Central memory CD8-positive, alpha-beta T cell (primary cell): ENCODE measurements at regions not wholly inside any gene's neighbourhood (a gene's known extent, or its start where the extent isn't known, plus 50 kb on each side); places are given as distances from the start of the nearest gene placed in this dataset.

Experiments used
- ATAC-seq: fragments of 150-1000 bp; cut with Tn5 transposase; replicated peaks from 2 replicates; pipeline ENCODE4 v1.10.0; 2022; ENCODE audit warnings: mild to moderate bottlenecking, moderate FRiP score, moderate number of reproducible peaks; ENCODE audit not compliant: poor library complexity, severe bottlenecking; ENCODE audit errors: extremely low read depth
- DNase-seq, 2 donors: peaks; one replicate each; pipeline ENCODE4 v3.0.0; 2021; ENCODE audit warnings: low spot score in 2 of 2
- H3K27ac Mint-ChIP-seq: one replicate; pipeline ENCODE4 v1.8.0; 2022; ENCODE audit warnings: low read depth, mild to moderate bottlenecking, moderate library complexity, mixed read lengths
- H3K27me3 Mint-ChIP-seq: one replicate; pipeline ENCODE4 v1.8.0; 2022; ENCODE audit warnings: mixed read lengths
- H3K36me3 Mint-ChIP-seq: one replicate; pipeline ENCODE4 v1.8.0; 2022; ENCODE audit warnings: mild to moderate bottlenecking, moderate library complexity, mixed read lengths; ENCODE audit not compliant: insufficient read depth
- H3K4me1 Mint-ChIP-seq: one replicate; pipeline ENCODE4 v1.8.0; 2022; ENCODE audit warnings: mixed read lengths
- H3K4me3 Mint-ChIP-seq: one replicate; pipeline ENCODE4 v1.8.0; 2022; ENCODE audit warnings: mild to moderate bottlenecking, moderate library complexity, mixed read lengths
- H3K9me3 Mint-ChIP-seq: one replicate; pipeline ENCODE4 v1.8.0; 2022; ENCODE audit warnings: mixed read lengths

DNA sequence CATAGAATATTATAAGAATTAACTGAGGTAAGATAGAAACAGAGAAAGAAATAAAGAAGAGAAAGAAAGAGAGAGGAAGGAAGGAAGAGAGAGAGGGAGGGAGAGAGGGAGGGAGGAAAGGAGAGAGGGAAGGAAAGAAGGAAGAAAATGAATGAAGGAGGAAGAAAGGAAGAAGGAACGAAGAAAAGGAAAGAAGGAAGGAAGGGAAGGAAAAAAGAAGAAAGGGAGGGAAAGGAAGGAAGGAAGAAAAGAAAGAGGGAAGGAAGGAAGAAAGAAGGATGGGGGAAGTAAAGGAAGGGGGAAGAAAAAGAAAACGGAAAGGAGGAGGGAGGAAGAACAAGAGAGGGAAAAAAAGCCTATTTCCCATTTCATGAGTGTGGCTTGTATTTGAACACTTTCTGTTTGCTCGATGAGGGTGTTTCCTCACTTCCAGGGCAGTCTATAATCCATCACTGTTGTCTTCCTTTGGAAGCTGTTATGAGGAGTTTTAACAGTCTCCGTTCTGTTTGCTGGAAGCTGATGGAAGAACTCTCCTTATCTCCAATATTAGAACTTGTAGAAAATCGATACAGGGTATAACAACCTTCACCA is 402.4 kb downstream of the TMEM114 start:
- Mint-ChIP-seq H3K36me3 (no peaks in the 10 kb centered on the region), H3K27me3 (no peaks in the 10 kb centered on the region), H3K9me3 (peaks cover 11% of the 10 kb centered on the region), H3K4me1 (no peaks in the 10 kb centered on the region), H3K27ac (no peak overlapping the region), H3K4me3 (no peak overlapping the region)
- no peak for ATAC-seq
- no peak for DNase-seq

DNA sequence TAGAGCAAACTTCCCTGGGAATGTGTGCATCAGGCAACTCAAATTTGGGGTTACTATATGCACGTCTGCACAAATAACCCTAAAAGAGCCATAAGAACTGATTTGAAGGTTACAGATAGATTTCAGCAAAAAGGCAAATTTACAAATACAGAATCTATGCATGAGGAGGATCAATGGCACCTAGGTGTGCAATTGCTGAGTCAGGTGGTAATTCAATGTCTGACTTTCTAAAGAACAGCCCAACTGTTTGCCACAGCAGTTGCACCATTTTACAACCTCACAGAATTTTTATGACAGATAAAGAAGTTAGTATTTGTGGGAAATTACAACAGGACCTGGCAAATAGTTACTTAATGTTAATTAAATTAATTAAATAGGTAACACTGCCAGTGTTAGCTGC is 405.5 kb downstream of the TMEM114 start:
- peaks cover 12% of the 10 kb centered on the region for H3K9me3 Mint-ChIP-seq
- peaks cover 2% of the 10 kb centered on the region for H3K36me3 Mint-ChIP-seq
- no peaks in the 10 kb centered on the region for H3K27me3 Mint-ChIP-seq
- ATAC-seq (no peak), DNase-seq (no peak)
- no peak overlapping the region for H3K27ac Mint-ChIP-seq
- H3K4me1 Mint-ChIP-seq: no peaks in the 10 kb centered on the region
- H3K4me3 Mint-ChIP-seq: no peak overlapping the region

DNA sequence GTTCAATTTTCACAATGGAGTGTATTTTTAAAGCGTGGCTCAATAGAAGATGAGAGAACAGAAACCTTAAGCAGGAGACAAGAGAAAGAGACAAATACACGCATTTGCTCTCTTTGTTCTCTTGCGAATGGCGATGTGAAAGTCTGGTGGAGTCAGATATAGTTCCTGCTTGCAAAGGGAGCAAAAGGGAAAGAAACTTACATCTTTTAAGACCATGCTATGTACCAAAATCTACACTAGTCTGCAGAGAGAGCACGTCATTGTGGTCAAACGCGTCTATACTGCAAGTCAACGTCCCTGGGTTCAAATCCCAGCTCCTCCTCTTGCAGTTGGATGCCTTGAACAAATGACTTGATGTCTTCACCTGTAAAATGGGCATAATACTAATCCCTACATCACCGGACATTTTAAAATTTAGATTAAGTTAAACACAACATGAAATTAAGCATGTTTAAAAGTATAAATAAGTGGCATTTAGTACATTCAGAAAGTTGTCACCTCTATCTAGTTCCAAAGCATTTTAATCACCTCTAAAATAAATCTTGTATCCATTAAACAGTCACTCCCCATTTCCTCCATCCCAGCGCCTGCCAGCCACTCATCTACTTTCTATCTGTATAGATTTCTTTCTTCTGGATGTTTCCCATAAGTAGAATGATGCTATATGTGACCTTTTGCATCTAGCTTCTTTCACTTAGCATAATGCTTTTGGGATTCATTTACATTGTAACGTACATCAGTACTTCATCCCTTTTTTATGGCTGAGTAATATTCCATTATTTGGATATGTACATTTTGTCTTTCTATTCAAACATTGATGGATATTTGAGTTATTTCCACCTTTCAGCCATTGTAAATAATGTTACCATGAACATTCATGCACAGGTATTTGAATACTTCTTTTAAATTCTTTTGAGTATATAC is 406.9 kb downstream of the TMEM114 start:
- Mint-ChIP-seq H3K4me1 (no peaks in the 10 kb centered on the region), H3K36me3 (peaks cover 2% of the 10 kb centered on the region)
- no peak for ATAC-seq

DNA sequence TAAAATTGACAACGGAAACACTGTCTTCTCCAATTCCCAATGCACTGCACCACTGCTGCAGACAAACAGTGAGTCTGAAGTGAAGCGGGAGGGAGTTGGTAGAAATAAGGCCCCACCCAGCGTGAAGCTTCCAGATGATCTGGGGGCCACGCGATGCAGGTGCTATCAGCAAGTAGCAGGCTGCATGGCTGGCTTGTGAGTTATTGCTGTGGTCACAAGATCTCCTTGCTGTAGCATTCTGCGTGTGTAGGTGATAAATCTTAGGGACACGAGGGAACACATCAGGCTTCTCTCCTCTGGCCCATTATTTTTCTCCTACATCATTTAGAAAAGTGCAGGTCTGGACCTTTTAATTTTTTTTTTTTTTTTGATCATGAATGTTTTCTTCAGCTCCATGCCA is 407.6 kb downstream of the TMEM114 start:
- Mint-ChIP-seq H3K4me3 (no peak overlapping the region), H3K9me3 (peaks cover 16% of the 10 kb centered on the region), H3K27ac (no peak overlapping the region), H3K4me1 (no peaks in the 10 kb centered on the region), H3K27me3 (no peaks in the 10 kb centered on the region), H3K36me3 (peaks cover 2% of the 10 kb centered on the region)
- DNase-seq: no peak
- ATAC-seq: no peak

More for the DNA sequence above, 406.9 kb downstream of the TMEM114 start:
- peaks cover 16% of the 10 kb centered on the region for H3K9me3 Mint-ChIP-seq
- no peak for DNase-seq
- H3K27me3 Mint-ChIP-seq: no peaks in the 10 kb centered on the region
- H3K4me3 Mint-ChIP-seq: no peak overlapping the region
- H3K27ac Mint-ChIP-seq: no peak overlapping the region

DNA sequence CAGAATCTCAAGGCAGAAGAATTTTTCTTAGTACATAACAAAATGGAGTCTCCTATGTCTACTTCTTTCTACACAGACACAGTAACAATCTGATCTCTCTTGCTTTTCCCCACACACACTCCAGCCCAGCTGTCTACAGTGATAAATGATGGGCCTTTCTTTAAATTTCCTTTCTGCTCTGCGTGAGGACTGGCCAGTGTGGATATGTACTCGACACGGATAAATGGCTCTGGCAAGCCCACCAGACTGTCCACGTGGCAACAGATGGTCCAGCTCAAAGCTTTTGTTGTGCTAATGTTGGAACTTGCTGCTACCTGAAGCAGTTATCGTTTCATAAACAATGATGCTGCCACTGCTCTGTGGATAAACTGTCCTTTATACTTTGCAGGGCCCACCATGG is 410.7 kb downstream of the TMEM114 start:
- ATAC-seq: no peak
- H3K9me3 Mint-ChIP-seq: peaks cover 16% of the 10 kb centered on the region
- H3K4me3 Mint-ChIP-seq: no peak overlapping the region
- H3K4me1 Mint-ChIP-seq: no peaks in the 10 kb centered on the region
- peaks cover 2% of the 10 kb centered on the region for H3K36me3 Mint-ChIP-seq
- H3K27ac Mint-ChIP-seq: no peak overlapping the region
- no peak for DNase-seq
- H3K27me3 Mint-ChIP-seq: no peaks in the 10 kb centered on the region

DNA sequence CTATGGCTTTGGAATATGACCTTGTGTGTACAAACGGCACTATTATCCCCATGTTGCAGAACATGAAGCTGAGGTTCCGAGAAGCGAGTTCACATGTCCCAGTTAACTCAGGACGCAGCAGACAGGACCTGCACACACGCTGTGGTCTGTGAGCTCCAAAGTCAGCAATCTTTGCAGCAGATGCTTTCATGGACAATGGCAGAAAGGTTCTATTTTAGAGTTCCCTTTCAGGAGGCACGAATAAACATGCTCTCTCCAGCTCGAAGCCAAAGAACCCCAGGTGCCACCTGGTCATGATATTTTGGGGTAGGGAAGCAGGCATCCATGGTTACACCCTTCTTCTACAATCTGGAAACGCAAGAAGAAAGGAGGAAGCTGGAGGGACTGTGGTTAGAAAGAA is 412.0 kb downstream of the TMEM114 start:
- H3K36me3 Mint-ChIP-seq: peaks cover 2% of the 10 kb centered on the region
- H3K9me3 Mint-ChIP-seq: peaks cover 16% of the 10 kb centered on the region
- ATAC-seq (no peak), DNase-seq (no peak)
- H3K27ac Mint-ChIP-seq: no peak overlapping the region
- H3K27me3 Mint-ChIP-seq: no peaks in the 10 kb centered on the region
- no peaks in the 10 kb centered on the region for H3K4me1 Mint-ChIP-seq
- H3K4me3 Mint-ChIP-seq: no peak overlapping the region

DNA sequence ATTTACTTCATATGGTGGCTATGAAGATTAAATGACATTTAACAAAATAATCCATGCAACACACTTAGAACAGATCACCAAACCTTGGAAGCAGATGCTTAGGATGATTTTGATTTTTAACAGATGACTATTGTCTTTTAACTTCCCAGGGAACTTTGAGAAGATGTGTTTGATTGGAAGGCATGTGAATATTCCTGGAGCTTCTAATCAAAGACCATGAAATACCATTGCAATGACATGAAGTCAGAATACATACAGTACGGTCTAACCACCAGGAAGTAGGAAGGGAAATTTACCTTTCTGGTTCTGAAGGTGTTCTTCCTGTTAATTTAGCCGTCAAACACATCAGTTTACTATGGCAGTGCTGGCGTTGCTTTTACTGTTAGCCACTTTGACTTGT is 414.9 kb downstream of the TMEM114 start:
- H3K36me3 Mint-ChIP-seq: no peaks in the 10 kb centered on the region
- no peaks in the 10 kb centered on the region for H3K4me1 Mint-ChIP-seq
- H3K4me3 Mint-ChIP-seq: no peak overlapping the region
- H3K27me3 Mint-ChIP-seq: no peaks in the 10 kb centered on the region
- ATAC-seq: no peak
- H3K27ac Mint-ChIP-seq: no peak overlapping the region
- peaks cover 17% of the 10 kb centered on the region for H3K9me3 Mint-ChIP-seq
- no peak for DNase-seq

DNA sequence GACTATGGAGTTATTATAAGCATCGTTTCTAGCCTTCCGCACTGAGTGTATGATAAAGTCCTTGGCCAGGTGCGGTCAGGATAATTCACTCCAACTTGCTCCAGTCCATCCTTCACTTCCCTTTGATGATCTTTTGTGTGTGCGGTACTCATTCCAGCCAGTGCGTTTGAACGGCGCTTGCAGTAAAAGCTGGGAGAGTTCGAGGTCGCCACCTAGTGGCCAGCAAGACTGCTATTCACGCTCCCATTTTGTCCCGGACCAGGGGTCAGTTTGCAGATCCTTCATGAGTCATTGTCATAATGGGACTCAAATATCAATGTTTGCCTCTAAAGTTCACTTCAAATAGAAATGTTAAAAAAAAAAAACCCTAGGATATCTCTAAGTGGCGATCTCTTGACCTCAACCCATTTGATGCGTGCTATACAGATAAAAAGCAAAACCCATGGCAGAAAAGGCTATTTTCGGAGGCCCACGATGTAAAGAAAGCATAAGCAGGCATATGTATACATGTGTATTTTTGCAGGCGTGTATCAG is 417.1 kb downstream of the TMEM114 start:
- DNase-seq (no peak), ATAC-seq (no peak)
- H3K36me3 Mint-ChIP-seq: no peaks in the 10 kb centered on the region
- no peak overlapping the region for H3K4me3 Mint-ChIP-seq
- H3K27ac Mint-ChIP-seq: no peak overlapping the region
- H3K4me1 Mint-ChIP-seq: no peaks in the 10 kb centered on the region
- H3K9me3 Mint-ChIP-seq: peaks cover 18% of the 10 kb centered on the region
- H3K27me3 Mint-ChIP-seq: no peaks in the 10 kb centered on the region

DNA sequence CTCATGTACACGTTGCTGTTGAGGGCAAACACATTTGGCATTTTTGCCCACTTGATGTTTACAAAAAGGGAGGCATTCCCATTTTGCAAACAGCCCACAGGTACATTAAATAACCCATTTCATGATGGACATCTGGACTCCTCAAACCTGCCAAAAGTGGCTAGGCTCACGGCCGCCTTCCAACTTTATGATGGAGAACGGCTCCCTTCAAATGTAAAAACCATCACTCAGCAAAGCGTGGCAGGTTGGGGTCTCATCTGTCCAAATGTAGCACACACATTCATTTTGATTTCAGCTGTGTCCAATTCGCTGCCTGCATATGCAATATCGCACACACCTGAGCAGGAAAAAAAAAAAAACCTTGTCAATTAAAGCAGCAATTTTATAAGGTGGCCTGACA is 417.8 kb downstream of the TMEM114 start:
- no peak for ATAC-seq
- H3K27ac Mint-ChIP-seq: no peak overlapping the region
- no peak for DNase-seq
- no peak overlapping the region for H3K4me3 Mint-ChIP-seq
- H3K4me1 Mint-ChIP-seq: no peaks in the 10 kb centered on the region
- H3K27me3 Mint-ChIP-seq: no peaks in the 10 kb centered on the region
- H3K36me3 Mint-ChIP-seq: no peaks in the 10 kb centered on the region
- H3K9me3 Mint-ChIP-seq: peaks cover 23% of the 10 kb centered on the region

DNA sequence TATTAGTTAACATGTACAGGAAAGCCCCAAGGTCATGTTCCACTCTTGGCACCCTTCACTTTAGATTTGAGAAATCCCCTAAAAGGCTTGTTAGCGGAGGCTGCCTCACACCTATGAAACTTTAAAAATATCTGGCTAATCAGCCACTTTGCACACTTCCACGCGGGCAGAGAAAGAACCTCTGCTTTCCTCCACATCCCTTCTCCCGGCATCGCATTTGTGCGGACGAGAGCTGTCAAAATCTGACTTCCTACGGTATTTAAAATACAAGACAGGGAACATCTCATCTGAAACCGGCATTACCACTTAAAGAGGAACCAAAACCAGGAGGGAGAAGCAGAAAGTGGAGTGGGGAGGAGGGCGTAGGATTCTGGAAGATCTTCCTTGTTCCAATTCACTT is 422.3 kb downstream of the TMEM114 start:
- Mint-ChIP-seq H3K36me3 (no peaks in the 10 kb centered on the region), H3K4me1 (no peaks in the 10 kb centered on the region), H3K27me3 (no peaks in the 10 kb centered on the region), H3K27ac (no peak overlapping the region), H3K9me3 (peaks cover 23% of the 10 kb centered on the region), H3K4me3 (no peak overlapping the region)
- DNase-seq (no peak), ATAC-seq (no peak)

DNA sequence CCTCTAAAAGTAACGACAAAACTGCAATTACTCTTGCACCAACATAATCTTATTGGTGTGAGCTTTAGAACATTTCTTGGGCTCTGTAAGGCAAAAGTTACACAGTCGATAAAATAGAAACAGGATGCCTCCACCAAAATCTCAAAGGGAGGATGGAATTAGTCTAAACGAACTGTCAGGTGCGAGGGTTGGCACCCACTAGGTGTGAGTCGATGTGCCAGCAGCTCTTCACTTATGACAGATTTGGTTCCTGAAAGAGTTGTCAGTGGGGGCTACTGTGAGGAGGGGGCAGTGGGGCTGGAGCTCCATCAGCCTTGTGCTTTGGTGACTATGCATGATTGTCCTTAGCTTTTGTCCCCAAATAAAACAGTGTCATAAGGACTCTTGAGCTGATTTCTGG is 422.9 kb downstream of the TMEM114 start:
- peaks cover 23% of the 10 kb centered on the region for H3K9me3 Mint-ChIP-seq
- no peak overlapping the region for H3K27ac Mint-ChIP-seq
- DNase-seq (no peak), ATAC-seq (no peak)
- no peaks in the 10 kb centered on the region for H3K27me3 Mint-ChIP-seq
- H3K4me1 Mint-ChIP-seq: no peaks in the 10 kb centered on the region
- H3K4me3 Mint-ChIP-seq: no peak overlapping the region
- no peaks in the 10 kb centered on the region for H3K36me3 Mint-ChIP-seq

DNA sequence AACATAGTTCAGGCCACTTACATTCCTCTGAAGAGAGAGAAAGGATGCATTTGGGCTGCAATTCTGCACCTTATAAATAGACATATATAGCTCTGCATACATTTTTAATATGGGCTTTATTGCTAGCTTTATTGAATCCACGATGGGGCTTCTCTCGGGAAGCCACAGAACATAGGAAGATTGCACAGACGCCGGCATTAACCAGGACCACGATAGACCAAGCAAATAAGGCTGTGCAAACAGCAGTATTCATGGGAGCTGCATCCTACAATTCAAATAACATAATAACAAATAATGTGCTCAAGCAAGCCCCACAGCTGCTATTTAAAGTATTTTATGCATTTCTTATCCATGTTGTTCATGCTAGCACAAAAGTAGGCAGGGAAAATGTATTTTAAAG is 432.3 kb downstream of the TMEM114 start:
- Mint-ChIP-seq H3K36me3 (peaks cover 2% of the 10 kb centered on the region), H3K4me3 (no peak overlapping the region), H3K4me1 (no peaks in the 10 kb centered on the region), H3K27me3 (no peaks in the 10 kb centered on the region), H3K9me3 (peaks cover 22% of the 10 kb centered on the region), H3K27ac (no peak overlapping the region)
- DNase-seq (no peak), ATAC-seq (no peak)

DNA sequence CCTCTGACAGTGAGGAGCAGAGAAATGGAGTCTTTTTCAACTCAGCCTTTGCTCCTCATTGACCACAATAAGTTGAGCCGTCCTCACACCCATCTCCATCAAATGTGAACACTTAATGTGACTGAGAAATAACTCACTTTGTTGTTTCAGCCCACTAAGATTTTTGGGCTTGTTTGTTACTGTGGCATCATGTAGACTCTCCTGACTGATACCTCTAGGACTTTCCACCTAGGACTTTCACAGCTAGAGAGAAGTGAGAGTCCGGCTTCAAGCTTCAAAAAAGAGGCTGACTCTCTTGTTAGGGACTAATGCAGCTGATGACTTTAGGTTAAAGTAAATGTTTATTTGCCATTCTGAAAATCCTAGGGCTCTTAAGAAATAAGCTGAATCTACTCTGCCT is 435.0 kb downstream of the TMEM114 start:
- Mint-ChIP-seq H3K36me3 (peaks cover 2% of the 10 kb centered on the region), H3K27me3 (no peaks in the 10 kb centered on the region), H3K4me1 (no peaks in the 10 kb centered on the region), H3K27ac (no peak overlapping the region), H3K4me3 (no peak overlapping the region), H3K9me3 (peaks cover 24% of the 10 kb centered on the region)
- DNase-seq (no peak), ATAC-seq (no peak)
